HepG2 (cell line): ENCODE measurements at regions not wholly inside any gene's neighbourhood (a gene's known extent, or its start where the extent isn't known, plus 50 kb on each side); places are given as distances from the start of the nearest gene placed in this dataset.
A peak's percentile ranks its signal among the peaks of the same experiment; 100 is the strongest.

Experiments used
- ARID3A ChIP-seq: IDR thresholded peaks from 2 replicates; pipeline ENCODE4 v1.6.1; 2012; ENCODE audit warnings: low read depth, low read length, improper control_type of control experiment
- IKZF1 ChIP-seq: fragments of 450-650 bp; IDR thresholded peaks from 2 replicates; pipeline ENCODE4 v1.7.1; 2016
- KDM3A ChIP-seq: IDR thresholded peaks from 2 replicates; pipeline ENCODE4 v1.6.1; 2018; ENCODE audit warnings: low read depth, missing compliant biosample characterization
- KLF6 ChIP-seq: IDR thresholded peaks from 2 replicates; pipeline ENCODE4 v1.8.0; 2016; ENCODE audit warnings: missing biosample characterization, missing genetic modification reagents
- LCORL ChIP-seq, 2 experiments: fragments of 450-650 bp in 1 of 2; sonication (generic) in 1 of 2; formaldehyde crosslinking in 1 of 2; IDR thresholded peaks; 2 replicates each; pipeline versions ENCODE4 v1.5.0 to v1.6.1; 2017 to 2020; ENCODE audit warnings: antibody characterized with exemption in 1 of 2, missing genetic modification reagents in 1 of 2
- PLRG1 ChIP-seq: fragments of 450-650 bp; conservative IDR thresholded peaks from 2 replicates; pipeline ENCODE4 v1.6.1; 2016
- SP1 ChIP-seq, 2 experiments: fragments of 450-650 bp in 1 of 2; sonication (generic) in 1 of 2; formaldehyde crosslinking in 1 of 2; IDR thresholded peaks; 2 replicates each; pipeline versions ENCODE4 v1.4.0 to v1.6.1; 2016 to 2020; ENCODE audit warnings: missing genetic modification reagents in 1 of 2
- ZNF282 ChIP-seq: fragments of 450-650 bp; IDR thresholded peaks from 2 replicates; pipeline ENCODE4 v1.6.1; 2018; ENCODE audit not compliant: partially characterized antibody
- ZNF431 ChIP-seq: sonication (generic); formaldehyde crosslinking; IDR thresholded peaks from 2 replicates; pipeline ENCODE4 v1.9.0; 2022; ENCODE audit warnings: missing genetic modification reagents, low read depth, mild to moderate bottlenecking, borderline replicate concordance

GRCh38 chr16:88330971-88331890 lies 51.5 kb upstream of the ZNF469 start (continued):
- TF ChIP-seq PLRG1 = peak; percentile 58; the same call in 1 of the 2 replicates
- TF ChIP-seq LCORL (IDR thresholded peaks at IDR 0.05) = 0 out of 2 replicates have a peak, but pooled peaks have one; percentile 27
- TF ChIP-seq LCORL (CRISPR knock-in tag; IDR thresholded peaks at IDR 0.05) = no peak
- TF ChIP-seq IKZF1 = peak; percentile 66; the same call in 1 of the 2 replicates
- TF ChIP-seq ARID3A = no peak
- TF ChIP-seq ZNF431 (CRISPR knock-in tag) = peak; percentile 44; the same call in 1 of the 2 replicates
- peak; percentile 16 for TF ChIP-seq ZNF282
- no peak for TF ChIP-seq KLF6 (CRISPR knock-in tag)
- no peak for TF ChIP-seq KDM3A
- 0 out of 2 replicates have a peak, but pooled peaks have one; percentile 5 for TF ChIP-seq SP1 (IDR thresholded peaks at IDR 0.05)
- TF ChIP-seq SP1 (CRISPR knock-in tag; IDR thresholded peaks at IDR 0.05) = no peak
